ENCODE measurements at regions not wholly inside any gene's neighbourhood (a gene's known extent, or its start where the extent isn't known, plus 50 kb on each side); places are given as distances from the start of the nearest gene placed in this dataset.

GRCh38 chr12:127565241-127565640 is 701.7 kb upstream of the TMEM132C start:
- TF ChIP-seq, protein P1, sequence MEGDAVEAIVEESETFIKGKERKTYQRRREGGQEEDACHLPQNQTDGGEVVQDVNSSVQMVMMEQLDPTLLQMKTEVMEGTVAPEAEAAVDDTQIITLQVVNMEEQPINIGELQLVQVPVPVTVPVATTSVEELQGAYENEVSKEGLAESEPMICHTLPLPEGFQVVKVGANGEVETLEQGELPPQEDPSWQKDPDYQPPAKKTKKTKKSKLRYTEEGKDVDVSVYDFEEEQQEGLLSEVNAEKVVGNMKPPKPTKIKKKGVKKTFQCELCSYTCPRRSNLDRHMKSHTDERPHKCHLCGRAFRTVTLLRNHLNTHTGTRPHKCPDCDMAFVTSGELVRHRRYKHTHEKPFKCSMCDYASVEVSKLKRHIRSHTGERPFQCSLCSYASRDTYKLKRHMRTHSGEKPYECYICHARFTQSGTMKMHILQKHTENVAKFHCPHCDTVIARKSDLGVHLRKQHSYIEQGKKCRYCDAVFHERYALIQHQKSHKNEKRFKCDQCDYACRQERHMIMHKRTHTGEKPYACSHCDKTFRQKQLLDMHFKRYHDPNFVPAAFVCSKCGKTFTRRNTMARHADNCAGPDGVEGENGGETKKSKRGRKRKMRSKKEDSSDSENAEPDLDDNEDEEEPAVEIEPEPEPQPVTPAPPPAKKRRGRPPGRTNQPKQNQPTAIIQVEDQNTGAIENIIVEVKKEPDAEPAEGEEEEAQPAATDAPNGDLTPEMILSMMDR (IDR thresholded peaks at IDR 0.05), result no peak
- TF ChIP-seq EZH2phosphoT487 (IDR thresholded peaks at IDR 0.05), result no peak
